Transverse colon (tissue), 4 donors: ENCODE measurements at regions not wholly inside any gene's neighbourhood (a gene's known extent, or its start where the extent isn't known, plus 50 kb on each side); places are given as distances from the start of the nearest gene placed in this dataset.

Experiments
- CTCF ChIP-seq, 5 experiments: fragments of 200-600 bp in 3 of 5; fragments of 450-650 bp in 2 of 5; sonication (generic) in 3 of 5; IDR thresholded peaks; 1 replicate in 2 of 5; 2 replicates in 3 of 5; pipeline ENCODE4 v1.5.1; 2016 to 2017; ENCODE audit warnings: antibody characterized with exemption in 5 of 5, inconsistent platforms in 3 of 5, mild to moderate bottlenecking in 2 of 5, moderate library complexity in 1 of 5
- POLR2A ChIP-seq: fragments of 450-650 bp; IDR thresholded peaks from one replicate; pipeline ENCODE4 v1.6.1; 2016; ENCODE audit warnings: antibody characterized with exemption, mild to moderate bottlenecking, moderate library complexity
- POLR2AphosphoS5 ChIP-seq, 3 donors: sonication (generic); formaldehyde crosslinking; IDR thresholded peaks; one replicate each; pipeline ENCODE4 v1.6.1; 2016; ENCODE audit warnings: antibody characterized with exemption in 3 of 3

- TF ChIP-seq CTCF (IDR thresholded peaks at IDR 0.05) = no peak
- TF ChIP-seq POLR2A = no peak
- no peak for TF ChIP-seq POLR2AphosphoS5 (IDR thresholded peaks at IDR 0.05)
Observed at GRCh38 chr3:26474706-26475105, 147.9 kb upstream of the LRRC3B start.
